Suppressor macrophage (primary cell): ENCODE measurements at regions not wholly inside any gene's neighbourhood (a gene's known extent, or its start where the extent isn't known, plus 50 kb on each side); places are given as distances from the start of the nearest gene placed in this dataset.

ENCODE experiments used
- DNase-seq, 4 experiments: peaks; one replicate each; pipeline ENCODE4 v3.0.0-alpha.2; 2020 to 2022

DNA sequence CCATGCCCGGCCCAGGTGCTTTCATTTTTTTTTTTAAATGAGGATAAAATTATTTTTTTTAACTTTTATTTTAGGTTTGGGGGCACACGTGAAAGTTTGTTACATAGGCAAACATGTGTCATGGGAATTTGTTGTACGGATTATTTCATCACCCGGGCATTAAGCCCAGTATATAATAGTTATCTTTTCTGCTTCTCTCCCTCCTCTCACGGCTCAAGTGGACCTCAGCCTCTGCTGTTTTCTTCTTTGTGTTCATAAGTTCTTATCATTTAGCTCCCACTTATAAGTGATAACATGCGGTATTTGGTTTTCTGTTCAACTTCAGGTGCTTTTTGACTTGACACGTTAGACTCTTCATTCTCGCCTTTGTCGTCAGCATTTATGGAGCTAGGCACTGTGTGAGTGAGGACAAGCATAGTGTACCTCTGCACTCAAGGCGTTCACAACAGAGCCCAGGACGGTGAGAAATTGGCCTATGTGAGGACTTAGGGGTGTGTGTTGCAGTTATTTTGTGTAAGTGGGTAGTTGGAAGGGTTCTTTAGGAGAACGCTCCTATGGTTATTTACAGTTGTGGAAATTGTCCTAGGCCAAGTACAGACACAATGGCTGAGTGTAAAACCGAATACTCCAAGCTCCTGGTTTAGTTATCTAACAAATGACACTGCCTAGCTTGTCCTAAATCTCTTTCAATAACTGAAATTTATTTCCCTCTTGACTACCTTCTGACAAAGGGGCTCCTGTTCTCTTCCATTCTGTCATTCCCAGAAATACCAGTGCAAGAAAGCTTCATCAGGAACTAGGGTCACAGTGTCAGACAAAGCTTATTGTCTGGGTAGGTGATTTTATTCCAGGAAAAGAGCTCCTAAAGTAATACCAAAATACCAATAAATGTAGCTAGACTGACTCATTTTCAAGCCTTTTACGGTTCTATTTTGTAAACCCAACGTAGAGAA, 200.5 kb upstream of the PRICKLE1 start:
- DNase-seq = no peak

DNA sequence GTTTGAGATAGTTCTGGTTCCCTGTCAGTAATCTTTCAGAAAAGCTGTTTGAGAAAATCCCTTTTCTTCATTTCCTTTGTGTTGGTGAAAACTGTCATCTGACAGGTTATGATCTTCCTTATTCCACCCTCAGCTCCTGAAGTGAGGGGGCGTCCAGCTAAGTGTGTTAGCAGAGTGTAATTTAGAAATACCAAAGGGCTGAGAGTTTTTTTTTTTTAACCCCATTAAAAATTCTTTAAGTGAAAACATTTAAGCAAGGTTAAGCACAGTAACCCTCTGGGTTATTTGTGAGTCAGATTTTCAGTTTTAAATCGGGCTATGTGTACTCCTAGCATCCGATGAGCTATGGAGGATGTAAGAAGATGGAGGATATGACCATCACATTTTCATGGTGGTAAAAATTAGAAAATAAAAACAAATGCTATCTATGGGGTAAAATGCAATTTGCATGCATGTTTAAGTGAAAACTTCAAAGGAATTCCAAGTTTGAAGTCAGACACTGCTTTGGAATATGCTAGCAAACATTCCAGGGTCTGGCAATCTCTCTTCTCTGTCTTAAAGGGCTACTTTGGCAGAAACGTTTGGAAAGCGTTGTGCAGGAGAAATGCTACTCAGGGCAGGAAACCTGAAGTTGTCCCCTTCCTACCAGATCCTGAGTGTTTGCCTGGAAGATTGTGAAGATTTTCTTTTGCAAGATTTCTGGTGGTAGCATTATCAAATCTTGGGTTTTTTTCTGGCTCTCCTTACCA, 197.0 kb upstream of the PRICKLE1 start:
- DNase-seq = peak in 3 of 4 experiments; percentile 7 to 37 (median 25)

DNA sequence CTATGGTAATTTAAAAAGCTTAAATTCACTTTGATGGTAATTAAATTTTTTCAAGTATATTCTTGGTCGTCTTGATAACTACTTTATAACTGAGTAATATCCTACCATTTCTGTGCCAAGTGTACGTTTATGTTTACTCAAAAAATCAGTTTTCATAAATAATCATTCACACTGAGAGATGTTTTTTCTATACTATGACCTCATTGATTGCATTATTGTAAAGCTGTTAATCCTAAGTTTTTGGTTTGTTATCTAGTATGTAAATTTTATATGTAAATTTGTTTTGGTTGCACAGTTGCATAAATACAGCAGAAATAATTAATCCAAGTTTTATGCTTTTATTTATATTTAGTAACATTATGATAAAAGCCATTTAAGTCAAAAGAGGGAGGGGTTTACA, 196.4 kb upstream of the PRICKLE1 start:
- no peak for DNase-seq

DNA sequence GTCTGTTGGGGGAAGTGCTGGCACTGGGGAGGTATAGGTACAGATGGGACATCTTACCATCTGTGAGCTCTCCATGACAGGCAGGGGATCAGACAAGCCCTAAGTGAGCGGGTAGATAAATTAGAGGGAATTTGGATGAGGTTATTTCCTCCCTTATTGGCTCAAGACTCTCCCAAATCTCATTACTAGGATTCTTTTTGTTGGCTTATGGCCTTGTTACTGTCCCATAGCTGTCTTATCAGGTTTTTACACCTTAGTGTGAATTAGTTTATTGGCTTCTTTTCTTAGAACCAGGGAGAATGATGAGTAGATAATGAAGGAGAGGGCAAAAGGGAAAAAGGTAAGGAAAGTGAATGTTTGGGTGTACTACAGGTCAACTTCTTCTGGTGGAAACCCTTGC, 191.1 kb upstream of the PRICKLE1 start:
- no peak for DNase-seq

DNA sequence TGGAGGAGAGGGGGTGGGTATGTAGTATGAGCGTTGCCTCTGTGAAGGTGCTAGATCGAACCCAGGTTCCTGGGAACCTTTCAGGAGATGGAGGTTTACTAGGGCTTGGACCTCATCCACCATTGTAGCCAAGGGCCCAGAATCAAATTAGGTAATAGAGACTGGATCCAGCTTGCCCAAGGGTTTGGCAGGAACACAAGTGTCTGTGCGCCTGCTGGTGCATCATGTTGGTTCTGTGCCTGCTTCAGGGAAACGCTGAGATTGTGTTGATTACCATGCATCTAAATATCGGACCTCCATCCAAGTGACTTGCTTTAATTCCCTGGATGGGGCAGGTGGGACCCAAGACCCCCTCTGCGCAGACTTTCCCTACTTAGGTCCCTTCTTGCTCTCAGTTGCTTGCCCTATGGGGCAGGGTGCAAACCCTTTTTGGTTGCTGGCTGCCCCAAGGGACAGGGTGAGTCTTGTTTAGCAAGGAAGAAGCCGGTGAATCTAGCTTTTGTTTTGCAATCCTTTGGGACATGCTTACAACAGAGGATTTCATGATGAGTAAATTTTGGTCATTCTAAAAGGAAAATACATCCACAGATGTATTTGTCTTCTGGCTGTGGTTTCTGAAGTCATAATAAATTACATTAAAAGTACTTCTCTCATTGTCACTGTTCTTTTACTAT, 189.8 kb upstream of the PRICKLE1 start:
- DNase-seq = no peak

DNA sequence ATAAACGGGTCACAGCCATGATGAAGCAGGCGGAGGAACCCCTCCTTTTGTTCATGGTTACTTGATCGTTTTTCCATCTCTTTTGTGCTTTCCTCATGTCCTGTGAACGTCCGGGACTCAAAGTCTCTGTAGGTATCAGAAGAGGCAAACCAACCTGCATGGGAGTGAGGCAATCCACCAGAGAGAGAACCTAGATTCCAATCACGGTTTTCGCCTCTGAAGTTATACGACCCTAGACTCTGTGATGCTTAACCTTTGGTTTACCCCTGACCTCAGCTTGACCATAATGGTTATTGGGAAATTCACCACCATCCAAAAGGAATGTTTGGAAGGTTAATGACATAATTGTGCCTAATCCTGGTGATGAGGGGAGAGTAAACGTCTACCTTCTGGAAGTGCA, 186.8 kb upstream of the PRICKLE1 start:
- DNase-seq = no peak

DNA sequence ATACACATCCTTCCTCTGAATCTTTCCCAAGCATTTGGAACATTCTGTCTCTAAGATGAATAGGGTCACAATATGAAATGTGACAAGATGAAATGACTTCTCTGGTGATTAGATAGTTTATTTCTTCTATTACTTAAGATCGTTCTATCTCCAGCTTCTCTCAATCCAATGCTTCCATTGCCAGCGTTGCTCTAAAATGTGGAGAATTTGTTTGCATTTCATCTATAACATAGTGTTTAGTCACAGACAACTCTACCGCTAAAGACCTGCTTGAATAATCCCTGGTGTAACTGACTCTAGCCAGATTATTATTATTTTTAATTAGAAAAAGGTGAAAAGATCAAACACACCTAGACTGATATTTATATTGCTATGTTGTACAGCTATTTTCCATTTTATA, 184.7 kb upstream of the PRICKLE1 start:
- DNase-seq = no peak

DNA sequence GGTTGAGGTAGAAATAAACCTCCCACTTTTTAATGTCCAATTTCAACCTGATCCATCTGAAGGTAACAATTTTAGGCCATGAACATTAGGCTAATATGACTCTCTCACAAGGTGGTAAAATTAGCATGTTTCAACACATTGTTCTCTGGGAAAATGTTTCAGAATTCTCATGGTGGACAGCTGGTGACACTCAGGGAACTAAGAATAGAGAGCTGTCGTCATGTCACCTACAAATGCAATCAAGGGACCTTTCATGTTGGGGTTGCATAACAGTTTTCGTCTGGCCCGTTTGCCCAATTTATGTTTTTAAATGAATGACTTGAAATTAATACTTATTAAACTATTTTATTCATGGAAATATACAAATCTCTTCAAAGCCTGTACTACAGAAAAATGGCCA, 180.7 kb upstream of the PRICKLE1 start:
- peak in 1 of 4 experiments; percentile 5 for DNase-seq

DNA sequence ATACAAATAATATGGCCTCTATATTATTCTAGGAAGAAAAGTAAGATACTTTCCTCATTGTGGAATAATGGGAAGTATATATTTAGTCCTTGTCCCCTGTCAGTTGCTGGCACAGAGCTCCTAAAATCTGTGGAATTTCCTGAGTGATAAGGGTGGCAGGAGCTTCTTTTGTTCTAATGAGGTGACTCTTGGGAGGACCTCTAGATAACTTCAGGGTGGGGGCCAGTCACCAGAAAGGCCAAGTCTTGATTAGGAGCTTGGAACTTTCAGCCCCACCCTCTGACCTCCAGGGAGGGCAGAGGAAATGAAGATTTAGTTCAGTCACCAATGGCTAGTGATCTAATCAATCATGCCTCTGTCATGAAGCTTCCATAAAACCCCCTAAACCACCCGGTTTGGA, 179.9 kb upstream of the PRICKLE1 start:
- no peak for DNase-seq

DNA sequence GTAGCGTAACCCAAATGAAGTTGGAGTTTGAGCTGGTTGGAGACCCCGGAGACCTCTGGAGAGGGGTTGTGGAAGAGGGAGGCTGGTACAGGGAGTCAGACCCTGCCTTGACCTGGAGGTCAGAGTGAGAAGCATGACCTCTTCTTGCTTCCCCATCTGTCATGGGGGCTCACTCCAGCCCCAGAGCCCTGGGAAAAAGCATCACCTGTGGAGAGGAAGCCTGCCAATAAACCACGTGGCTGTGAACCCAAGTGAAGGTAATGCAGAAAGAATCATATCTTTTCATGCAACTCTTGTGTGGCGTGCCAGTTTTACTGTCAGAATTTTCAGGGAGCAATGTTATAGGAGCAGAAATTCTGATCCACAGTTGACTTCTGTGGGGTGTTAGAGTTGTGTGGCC, 178.5 kb upstream of the PRICKLE1 start:
- no peak for DNase-seq

DNA sequence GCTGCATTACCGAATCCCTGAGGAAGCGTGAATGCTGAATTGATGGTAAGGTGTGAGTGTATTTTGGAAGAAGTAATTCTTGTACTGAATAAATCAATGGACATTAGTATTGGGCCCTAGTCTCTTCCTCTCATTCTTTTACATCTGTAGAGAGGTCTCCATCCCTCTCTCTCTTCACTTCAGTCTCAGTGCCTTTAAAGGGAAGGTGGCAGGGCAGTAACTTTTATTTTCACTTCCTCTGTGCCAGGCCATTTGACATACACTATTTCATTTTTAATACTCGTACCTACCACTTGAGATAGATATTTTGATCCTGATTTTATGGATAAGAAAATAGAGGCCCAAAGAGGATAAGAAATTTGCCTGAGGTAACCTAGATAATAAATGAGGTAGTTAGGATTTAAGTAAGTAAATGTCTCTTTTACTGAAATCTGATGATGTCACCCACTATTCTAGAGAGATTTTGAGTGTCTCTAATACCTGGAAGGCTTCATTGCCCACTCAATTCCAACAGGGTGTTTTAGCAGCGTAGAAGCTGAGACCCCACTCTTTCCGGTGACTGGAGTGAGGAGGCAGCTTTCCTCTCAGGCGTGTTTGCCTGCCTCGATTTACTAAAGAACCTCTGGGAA, 177.9 kb upstream of the PRICKLE1 start:
- DNase-seq = no peak

DNA sequence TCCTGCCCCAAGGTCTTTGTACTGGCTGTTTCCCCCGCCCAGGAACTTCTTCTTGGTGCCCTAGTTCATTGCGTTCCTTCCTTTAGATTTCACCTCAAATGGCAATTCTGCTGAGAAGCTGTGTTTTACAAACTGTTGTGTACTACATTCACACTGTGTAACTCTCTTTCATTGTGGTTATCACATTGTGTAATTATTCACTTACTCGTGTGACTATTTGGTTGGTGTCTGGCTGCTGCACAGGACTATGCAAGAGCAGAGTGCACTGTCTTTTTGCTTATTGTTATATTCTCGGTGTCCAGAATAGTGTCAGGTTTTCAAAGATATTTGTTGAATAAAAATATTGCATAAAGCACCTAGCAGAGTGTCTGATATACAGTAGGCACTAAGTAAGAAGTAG, 177.2 kb upstream of the PRICKLE1 start:
- DNase-seq = no peak

DNA sequence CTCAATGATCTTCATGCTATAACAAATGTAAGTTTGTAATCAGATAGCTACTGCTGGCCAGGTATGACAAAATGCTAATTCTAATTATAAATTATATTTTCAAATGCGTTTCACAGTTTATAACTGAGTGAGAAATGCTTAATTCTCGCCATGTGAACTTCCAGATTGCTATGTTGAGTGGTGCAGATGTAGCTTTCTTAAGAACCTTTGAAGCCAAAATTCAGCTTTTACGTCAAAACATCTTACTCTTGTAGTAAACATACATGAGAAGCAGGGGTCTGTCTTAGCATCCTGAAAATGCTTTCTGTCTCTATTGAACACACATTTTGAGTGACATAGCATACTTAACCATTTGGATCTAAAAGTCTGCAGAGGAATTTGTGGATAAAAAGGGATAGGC, 176.5 kb upstream of the PRICKLE1 start:
- no peak for DNase-seq

DNA sequence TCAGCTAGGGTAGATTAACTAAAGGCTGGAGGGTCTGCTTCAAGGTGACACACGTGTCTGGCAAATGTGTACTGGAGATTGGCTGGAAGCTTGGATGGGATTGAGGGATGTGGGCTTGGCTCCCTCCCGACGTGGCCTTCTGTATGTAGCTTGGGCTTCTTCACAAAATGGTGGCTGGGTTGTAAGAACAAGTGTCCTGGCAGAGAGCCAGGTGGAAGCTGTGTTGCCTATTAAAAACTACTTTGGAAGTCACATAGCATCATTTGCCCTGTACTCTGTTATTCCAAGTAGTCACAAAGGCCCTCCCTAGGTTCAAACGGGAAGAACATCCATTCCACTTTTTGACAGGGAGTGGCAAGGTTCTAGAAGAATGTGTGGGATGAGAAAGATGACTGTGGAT, 174.1 kb upstream of the PRICKLE1 start:
- DNase-seq = no peak

DNA sequence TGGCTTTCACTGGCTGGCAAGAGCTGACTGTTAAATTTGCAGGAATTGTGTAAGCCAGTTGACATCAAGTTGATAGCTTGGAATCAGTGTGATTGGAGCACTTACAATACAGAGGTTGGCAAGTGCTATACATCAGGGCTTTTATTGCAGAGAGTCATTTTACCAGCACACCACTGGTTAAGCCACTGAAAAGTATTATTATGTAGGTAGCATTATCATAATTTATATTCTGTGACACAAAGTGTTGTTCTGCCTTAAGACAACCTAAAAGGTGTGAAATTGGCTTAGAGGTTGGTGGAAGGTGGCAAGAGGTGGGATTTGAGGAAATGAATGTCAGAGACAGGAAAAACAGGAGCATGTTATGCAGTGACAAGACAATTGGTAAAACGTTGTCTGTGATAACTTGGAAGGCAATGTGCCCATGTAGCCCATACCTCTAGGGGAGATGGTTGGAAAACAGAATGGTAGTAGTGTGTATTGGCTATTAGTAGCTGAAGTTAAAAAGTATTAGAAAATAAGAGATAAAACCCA, 172.9 kb upstream of the PRICKLE1 start:
- no peak for DNase-seq

DNA sequence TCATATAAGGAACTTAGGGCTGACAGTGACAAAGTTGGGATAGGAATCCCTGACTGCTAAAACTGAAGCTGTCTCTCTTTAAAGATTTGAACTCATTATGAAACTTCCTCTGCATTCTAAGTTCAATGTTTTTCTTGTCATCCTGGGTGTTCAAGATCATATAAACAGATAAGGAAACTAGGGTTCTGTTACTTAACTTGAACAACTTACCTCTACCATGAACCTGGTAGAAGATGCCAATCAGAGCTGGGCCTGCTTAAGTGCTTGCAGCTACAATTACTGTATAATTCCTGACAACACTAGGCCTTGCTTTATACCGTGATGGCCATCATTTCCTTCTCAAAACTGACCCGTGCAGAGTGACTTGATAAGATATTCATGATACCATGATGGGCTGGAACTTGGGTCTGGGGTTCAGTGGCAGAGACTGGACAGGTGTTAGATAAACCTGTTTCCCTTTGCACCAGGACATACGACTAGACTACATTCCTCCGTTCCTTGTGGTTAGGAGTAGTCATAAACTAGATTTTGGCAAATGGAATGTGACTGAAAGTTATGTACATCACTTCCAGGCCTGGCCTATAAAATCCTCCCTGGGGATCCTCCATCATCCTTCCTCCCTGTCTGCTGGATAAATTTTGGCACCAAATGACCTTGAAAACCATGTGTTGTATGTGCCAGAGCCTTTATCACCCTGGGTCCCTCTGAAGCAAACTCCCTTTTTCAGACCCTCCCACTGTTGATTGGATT, 172.2 kb upstream of the PRICKLE1 start:
- no peak for DNase-seq

DNA sequence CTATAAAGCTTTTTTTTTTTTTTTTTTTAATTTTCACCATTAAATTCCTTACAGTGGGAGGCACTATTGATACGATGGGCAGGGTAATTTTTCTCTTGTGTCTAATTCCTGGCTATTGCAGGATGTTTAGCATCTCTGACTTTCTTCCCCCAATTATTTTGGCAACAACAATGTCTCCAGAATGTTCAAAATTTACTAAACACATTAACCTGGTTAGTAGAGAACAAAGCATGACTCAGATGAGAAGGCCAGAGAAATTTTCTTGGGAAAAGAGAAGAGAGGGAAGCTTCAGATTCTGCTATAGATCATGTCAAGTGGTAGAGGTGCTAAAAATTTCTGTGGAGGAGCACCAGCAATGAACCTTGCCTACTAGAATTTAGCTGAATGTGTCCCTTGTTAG, 171.5 kb upstream of the PRICKLE1 start:
- DNase-seq = no peak

DNA sequence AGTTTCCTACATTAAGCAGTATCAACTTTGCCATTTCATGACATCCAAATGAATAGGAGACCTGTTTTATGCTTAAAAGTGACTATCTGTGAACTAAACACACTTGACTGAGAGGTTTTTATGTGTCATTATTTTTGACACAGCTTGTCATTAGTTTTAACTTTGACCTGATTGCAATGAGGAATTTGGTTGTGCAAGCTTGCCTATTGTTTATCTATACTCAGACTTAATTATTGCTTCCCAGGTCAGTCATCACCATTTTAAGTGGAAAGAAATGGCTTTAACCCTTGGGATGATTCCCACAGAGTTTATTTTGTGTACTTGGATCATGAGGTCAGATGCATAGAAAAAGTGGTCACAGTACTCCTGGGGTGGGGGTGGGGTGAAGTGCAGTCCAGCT, 171.0 kb upstream of the PRICKLE1 start:
- no peak for DNase-seq

DNA sequence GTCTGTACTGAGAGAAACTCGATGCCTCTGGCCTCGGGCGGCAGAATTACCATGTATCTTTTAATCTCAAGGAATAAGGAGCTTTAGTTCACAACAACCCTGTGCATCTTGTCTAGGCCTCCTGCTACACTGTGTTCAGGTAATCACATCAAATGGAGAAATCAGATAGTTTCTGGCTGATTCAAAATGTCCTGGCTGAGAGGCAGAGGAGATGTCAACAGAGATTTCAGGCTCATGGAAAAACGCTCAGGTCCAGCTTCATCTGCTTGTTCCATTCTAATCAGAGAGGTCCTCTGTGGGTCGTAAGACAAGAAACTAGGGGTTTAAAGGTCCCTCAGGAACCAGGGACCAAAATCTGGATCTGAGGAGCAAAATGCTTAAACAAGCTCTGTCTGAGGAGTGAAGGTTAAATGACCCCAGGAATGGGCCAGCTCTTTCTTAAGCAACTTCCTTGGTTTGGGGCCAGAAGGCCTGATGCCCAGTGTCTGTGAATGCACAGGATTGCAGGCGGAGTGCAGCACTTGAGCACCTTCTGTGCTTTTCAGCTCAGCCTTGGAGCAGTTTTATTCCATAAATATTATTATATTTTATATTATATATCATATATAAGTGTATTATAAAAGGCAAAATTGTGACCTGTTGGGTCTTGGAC, 170.2 kb upstream of the PRICKLE1 start:
- DNase-seq = no peak

DNA sequence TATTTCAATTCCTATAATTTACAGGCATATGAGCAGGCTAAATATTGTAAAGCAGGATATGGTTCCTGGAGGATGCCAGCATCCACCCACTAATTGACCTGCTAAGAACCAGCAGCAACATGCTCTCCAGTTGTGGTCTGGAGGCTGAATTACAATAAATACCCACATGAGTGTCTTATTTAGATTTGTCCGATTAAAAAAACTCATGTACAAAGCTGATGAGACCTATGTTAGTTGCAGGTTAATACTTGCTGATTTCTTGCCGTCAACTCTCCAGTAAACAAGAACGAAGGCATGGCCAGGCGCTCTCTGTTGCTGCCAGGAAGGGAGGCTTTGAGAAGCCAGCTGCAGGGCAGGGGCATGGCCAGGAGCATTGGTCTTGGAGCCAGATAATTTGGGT, 169.3 kb upstream of the PRICKLE1 start:
- no peak for DNase-seq

DNA sequence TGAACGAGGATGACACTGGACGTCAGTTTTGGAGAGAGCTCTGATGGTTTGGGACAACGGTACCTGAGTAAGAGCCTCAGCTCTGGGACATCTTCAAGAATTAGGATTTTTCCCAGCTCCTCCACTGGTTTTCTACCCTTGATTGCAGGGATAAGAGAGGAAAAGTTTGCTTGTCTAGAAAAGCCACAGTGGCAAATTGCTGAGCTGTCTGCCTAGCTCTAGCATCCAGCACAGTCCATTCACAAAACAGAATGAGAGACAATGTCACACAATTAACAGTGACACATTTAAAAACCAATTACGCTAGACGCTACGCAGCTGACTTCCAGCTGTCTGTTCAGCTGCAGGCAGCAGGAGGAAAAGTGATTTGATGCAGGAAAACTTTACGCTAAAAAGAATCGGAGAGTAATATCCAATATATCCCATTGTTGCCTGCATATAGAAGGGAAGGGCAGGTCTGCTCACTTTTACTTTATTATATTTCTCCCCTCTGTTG, 168.1 kb upstream of the PRICKLE1 start:
- DNase-seq = no peak
